GM23338 (cell line): ENCODE measurements at regions not wholly inside any gene's neighbourhood (a gene's known extent, or its start where the extent isn't known, plus 50 kb on each side); places are given as distances from the start of the nearest gene placed in this dataset.

ENCODE experiments used
- ATAC-seq: fragments of 200-7000 bp; cut with Tn5 transposase; 3 replicates; pipeline ENCODE4 v1.9.1; 2020
- DNase-seq: peaks from one replicate; pipeline ENCODE4 v3.0.0-alpha.2; 2015; ENCODE audit warnings: low spot score
- H2AFZ ChIP-seq: fragments of 200-600 bp; sonication (generic); 2 replicates; pipeline ENCODE4 v1.8.0; 2016; ENCODE audit warnings: antibody characterized with exemption, mild to moderate bottlenecking, moderate library complexity
- H3F3A ChIP-seq: fragments of 200-600 bp; sonication (generic); replicated peaks from 2 replicates; pipeline ENCODE4 v1.8.0; 2017; ENCODE audit warnings: antibody characterized with exemption, mixed run types, low read depth
- H3K27ac ChIP-seq: fragments of 200-600 bp; sonication (generic); 2 replicates; pipeline ENCODE4 v1.6.1; 2016; ENCODE audit warnings: low read depth
- H3K27me3 ChIP-seq: fragments of 200-600 bp; sonication (generic); 2 replicates; pipeline ENCODE4 v1.8.0; 2016; ENCODE audit warnings: mild to moderate bottlenecking, mixed run types, moderate library complexity; ENCODE audit not compliant: insufficient read depth
- H3K36me3 ChIP-seq: fragments of 200-600 bp; sonication (generic); 2 replicates; pipeline ENCODE4 v1.8.0; 2016; ENCODE audit warnings: mild to moderate bottlenecking; ENCODE audit not compliant: insufficient read depth
- H3K4me1 ChIP-seq: fragments of 200-600 bp; sonication (generic); 2 replicates; pipeline ENCODE4 v1.8.0; 2016; ENCODE audit warnings: mild to moderate bottlenecking, moderate library complexity; ENCODE audit not compliant: insufficient read depth
- H3K4me2 ChIP-seq: fragments of 200-600 bp; sonication (generic); 2 replicates; pipeline ENCODE4 v1.7.1; 2017; ENCODE audit warnings: mixed run types
- H3K4me3 ChIP-seq: fragments of 200-600 bp; sonication (generic); 2 replicates; pipeline ENCODE4 v1.6.1; 2016; ENCODE audit warnings: mixed run types
- H3K79me2 ChIP-seq: fragments of 200-600 bp; sonication (generic); replicated peaks from 2 replicates; pipeline ENCODE4 v1.8.0; 2017; ENCODE audit warnings: mild to moderate bottlenecking; ENCODE audit not compliant: insufficient read depth
- H3K9me2 ChIP-seq: fragments of 200-600 bp; sonication (generic); 2 replicates; pipeline ENCODE4 v1.8.0; 2017; ENCODE audit not compliant: insufficient read depth
- H4K20me1 ChIP-seq: fragments of 200-600 bp; sonication (generic); replicated peaks from 2 replicates; pipeline ENCODE4 v1.8.0; 2017; ENCODE audit warnings: mild to moderate bottlenecking; ENCODE audit not compliant: insufficient read depth
- H3K27ac Mint-ChIP-seq: 2 replicates; pipeline ENCODE4 v1.8.0; 2020; ENCODE audit warnings: inconsistent platforms, mild to moderate bottlenecking, moderate library complexity, mixed read lengths
- H3K27me3 Mint-ChIP-seq: 3 replicates; pipeline ENCODE4 v1.8.0; 2022; ENCODE audit warnings: low read depth, mild to moderate bottlenecking, moderate library complexity, mixed read lengths, inconsistent platforms; ENCODE audit not compliant: insufficient read depth, poor library complexity
- H3K36me3 Mint-ChIP-seq: 3 replicates; pipeline ENCODE4 v1.8.0; 2021; ENCODE audit warnings: low read depth, mild to moderate bottlenecking, inconsistent platforms, moderate library complexity, mixed read lengths
- H3K4me1 Mint-ChIP-seq: 3 replicates; pipeline ENCODE4 v1.8.0; 2020; ENCODE audit warnings: mild to moderate bottlenecking, inconsistent platforms, mixed read lengths
- H3K4me3 Mint-ChIP-seq: 3 replicates; pipeline ENCODE4 v1.8.0; 2021; ENCODE audit warnings: moderate library complexity, mild to moderate bottlenecking, inconsistent platforms, mixed read lengths
- H3K9me3 Mint-ChIP-seq: 3 replicates; pipeline ENCODE4 v1.8.0; 2020; ENCODE audit warnings: moderate library complexity, mild to moderate bottlenecking, inconsistent platforms, mixed read lengths
- CREB1 ChIP-seq: fragments of 250-450 bp; sonication (Bioruptor Pico); IDR thresholded peaks from 2 replicates; pipeline ENCODE4 v1.5.0; 2020; ENCODE audit warnings: low read depth, mild to moderate bottlenecking, moderate library complexity
- EZH2 ChIP-seq: fragments of 200-600 bp; sonication (generic); IDR thresholded peaks from one replicate; pipeline ENCODE4 v1.8.0; 2017; ENCODE audit warnings: antibody characterized with exemption, mild to moderate bottlenecking, low read depth; ENCODE audit not compliant: unreplicated experiment
- JUNB ChIP-seq: IDR thresholded peaks from one replicate; pipeline ENCODE4 v1.6.1; 2016; ENCODE audit warnings: antibody characterized with exemption; ENCODE audit not compliant: unreplicated experiment
- NANOG ChIP-seq: IDR thresholded peaks from 2 replicates; pipeline ENCODE4 v1.6.1; 2016; ENCODE audit warnings: antibody characterized with exemption, borderline replicate concordance
- STAT1 ChIP-seq: IDR thresholded peaks from one replicate; pipeline ENCODE4 v1.6.1; 2016; ENCODE audit warnings: antibody characterized with exemption; ENCODE audit not compliant: unreplicated experiment
- ZNF114 ChIP-seq: fragments of 250-450 bp; sonication (Bioruptor Pico); IDR thresholded peaks from 2 replicates; pipeline ENCODE4 v1.5.0; 2020; ENCODE audit warnings: mild to moderate bottlenecking, moderate library complexity
- ZNF331 ChIP-seq: fragments of 250-450 bp; sonication (Bioruptor Pico); IDR thresholded peaks from 2 replicates; pipeline ENCODE4 v1.5.0; 2020; ENCODE audit warnings: low read depth, mild to moderate bottlenecking, moderate library complexity
- TF ChIP-seq, protein P1 (sequence below): fragments of 250-450 bp; sonication (Bioruptor Pico); IDR thresholded peaks from 2 replicates; pipeline ENCODE4 v1.5.0; 2020; ENCODE audit warnings: mild to moderate bottlenecking, moderate library complexity
- TF ChIP-seq, protein P2 (sequence below): IDR thresholded peaks from one replicate; pipeline ENCODE4 v1.6.1; 2018; ENCODE audit warnings: antibody characterized with exemption; ENCODE audit not compliant: unreplicated experiment
- TF ChIP-seq, protein P3 (sequence below): IDR thresholded peaks from 2 replicates; pipeline ENCODE4 v1.6.1; 2016; ENCODE audit warnings: antibody characterized with exemption

DNA sequence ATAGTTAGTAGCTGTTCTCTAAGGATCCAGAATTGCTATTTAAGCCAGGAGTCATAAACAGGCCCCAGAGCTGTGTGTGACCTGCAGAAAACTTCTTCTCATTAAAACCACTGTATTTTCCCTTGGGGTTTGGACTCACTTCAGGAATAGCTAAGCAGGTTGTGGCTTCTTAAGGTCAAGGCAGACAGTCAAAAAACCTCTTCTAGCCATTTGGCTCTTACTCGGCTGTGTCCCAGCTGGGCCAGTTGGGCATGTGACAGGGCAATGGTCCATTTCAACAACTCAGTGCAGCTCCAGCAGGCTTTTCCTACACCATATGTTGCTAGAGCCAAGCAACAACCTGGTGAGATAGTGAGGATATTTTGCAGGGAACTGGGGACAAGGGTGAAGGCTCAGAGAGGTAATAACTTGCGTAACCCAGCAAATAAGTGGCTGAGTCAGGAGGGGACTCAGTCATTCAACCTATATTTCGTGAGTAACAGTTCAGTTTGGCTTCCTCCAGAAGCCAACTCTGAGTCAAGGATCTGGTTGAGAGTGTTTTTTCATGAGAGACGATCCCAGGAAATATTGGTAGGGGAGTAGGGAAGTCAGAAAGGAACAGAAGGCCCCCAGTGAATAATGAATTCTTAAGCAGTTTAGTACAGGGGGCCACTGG is 115.4 kb upstream of the PPP2R2B start:
- Mint-ChIP-seq H3K27ac (no peak overlapping the region), H3K9me3 (no peaks in the 10 kb centered on the region; the same call in 2 of the 3 replicates), H3K36me3 (no peaks in the 10 kb centered on the region), H3K4me1 (peaks cover 7% of the 10 kb centered on the region; the same call in 2 of the 3 replicates), H3K4me3 (no peak overlapping the region), H3K27me3 (no peaks in the 10 kb centered on the region)
- no peaks in the 10 kb centered on the region for H3K79me2 ChIP-seq
- no peak overlapping the region for H3K27ac ChIP-seq
- H2AFZ ChIP-seq = no peak overlapping the region
- no peaks in the 10 kb centered on the region for H3K36me3 ChIP-seq
- no peaks in the 10 kb centered on the region for H4K20me1 ChIP-seq
- no peak for DNase-seq
- no peaks in the 10 kb centered on the region for H3K27me3 ChIP-seq
- H3K4me2 ChIP-seq = no peak overlapping the region
- no peaks in the 10 kb centered on the region for H3F3A ChIP-seq
- no peaks in the 10 kb centered on the region; the same call in 1 of the 2 replicates for H3K9me2 ChIP-seq
- no peak overlapping the region for H3K4me3 ChIP-seq
- 0 out of 2 replicates have a peak, but pooled peaks cover 10% of the 10 kb centered on the region for H3K4me1 ChIP-seq
- TF ChIP-seq STAT1 (no peak), JUNB (no peak), NANOG (no peak), CREB1 (CRISPR knock-in tag) (no peak), EZH2 (no peak), ZNF331 (no peak), ZNF114 (CRISPR knock-in tag) (no peak)
- TF ChIP-seq, protein P1, sequence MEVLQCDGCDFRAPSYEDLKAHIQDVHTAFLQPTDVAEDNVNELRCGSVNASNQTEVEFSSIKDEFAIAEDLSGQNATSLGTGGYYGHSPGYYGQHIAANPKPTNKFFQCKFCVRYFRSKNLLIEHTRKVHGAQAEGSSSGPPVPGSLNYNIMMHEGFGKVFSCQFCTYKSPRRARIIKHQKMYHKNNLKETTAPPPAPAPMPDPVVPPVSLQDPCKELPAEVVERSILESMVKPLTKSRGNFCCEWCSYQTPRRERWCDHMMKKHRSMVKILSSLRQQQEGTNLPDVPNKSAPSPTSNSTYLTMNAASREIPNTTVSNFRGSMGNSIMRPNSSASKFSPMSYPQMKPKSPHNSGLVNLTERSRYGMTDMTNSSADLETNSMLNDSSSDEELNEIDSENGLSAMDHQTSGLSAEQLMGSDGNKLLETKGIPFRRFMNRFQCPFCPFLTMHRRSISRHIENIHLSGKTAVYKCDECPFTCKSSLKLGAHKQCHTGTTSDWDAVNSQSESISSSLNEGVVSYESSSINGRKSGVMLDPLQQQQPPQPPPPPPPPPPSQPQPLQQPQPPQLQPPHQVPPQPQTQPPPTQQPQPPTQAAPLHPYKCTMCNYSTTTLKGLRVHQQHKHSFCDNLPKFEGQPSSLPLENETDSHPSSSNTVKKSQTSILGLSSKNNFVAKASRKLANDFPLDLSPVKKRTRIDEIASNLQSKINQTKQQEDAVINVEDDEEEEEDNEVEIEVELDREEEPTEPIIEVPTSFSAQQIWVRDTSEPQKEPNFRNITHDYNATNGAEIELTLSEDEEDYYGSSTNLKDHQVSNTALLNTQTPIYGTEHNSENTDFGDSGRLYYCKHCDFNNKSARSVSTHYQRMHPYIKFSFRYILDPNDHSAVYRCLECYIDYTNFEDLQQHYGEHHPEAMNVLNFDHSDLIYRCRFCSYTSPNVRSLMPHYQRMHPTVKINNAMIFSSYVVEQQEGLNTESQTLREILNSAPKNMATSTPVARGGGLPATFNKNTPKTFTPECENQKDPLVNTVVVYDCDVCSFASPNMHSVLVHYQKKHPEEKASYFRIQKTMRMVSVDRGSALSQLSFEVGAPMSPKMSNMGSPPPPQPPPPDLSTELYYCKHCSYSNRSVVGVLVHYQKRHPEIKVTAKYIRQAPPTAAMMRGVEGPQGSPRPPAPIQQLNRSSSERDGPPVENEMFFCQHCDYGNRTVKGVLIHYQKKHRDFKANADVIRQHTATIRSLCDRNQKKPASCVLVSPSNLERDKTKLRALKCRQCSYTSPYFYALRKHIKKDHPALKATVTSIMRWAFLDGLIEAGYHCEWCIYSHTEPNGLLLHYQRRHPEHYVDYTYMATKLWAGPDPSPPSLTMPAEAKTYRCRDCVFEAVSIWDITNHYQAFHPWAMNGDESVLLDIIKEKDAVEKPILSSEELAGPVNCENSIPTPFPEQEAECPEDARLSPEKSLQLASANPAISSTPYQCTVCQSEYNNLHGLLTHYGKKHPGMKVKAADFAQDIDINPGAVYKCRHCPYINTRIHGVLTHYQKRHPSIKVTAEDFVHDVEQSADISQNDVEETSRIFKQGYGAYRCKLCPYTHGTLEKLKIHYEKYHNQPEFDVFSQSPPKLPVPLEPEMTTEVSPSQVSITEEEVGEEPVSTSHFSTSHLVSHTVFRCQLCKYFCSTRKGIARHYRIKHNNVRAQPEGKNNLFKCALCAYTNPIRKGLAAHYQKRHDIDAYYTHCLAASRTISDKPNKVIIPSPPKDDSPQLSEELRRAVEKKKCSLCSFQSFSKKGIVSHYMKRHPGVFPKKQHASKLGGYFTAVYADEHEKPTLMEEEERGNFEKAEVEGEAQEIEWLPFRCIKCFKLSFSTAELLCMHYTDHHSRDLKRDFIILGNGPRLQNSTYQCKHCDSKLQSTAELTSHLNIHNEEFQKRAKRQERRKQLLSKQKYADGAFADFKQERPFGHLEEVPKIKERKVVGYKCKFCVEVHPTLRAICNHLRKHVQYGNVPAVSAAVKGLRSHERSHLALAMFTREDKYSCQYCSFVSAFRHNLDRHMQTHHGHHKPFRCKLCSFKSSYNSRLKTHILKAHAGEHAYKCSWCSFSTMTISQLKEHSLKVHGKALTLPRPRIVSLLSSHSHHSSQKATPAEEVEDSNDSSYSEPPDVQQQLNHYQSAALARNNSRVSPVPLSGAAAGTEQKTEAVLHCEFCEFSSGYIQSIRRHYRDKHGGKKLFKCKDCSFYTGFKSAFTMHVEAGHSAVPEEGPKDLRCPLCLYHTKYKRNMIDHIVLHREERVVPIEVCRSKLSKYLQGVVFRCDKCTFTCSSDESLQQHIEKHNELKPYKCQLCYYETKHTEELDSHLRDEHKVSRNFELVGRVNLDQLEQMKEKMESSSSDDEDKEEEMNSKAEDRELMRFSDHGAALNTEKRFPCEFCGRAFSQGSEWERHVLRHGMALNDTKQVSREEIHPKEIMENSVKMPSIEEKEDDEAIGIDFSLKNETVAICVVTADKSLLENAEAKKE (CRISPR knock-in tag) = no peak
- TF ChIP-seq, protein P2, sequence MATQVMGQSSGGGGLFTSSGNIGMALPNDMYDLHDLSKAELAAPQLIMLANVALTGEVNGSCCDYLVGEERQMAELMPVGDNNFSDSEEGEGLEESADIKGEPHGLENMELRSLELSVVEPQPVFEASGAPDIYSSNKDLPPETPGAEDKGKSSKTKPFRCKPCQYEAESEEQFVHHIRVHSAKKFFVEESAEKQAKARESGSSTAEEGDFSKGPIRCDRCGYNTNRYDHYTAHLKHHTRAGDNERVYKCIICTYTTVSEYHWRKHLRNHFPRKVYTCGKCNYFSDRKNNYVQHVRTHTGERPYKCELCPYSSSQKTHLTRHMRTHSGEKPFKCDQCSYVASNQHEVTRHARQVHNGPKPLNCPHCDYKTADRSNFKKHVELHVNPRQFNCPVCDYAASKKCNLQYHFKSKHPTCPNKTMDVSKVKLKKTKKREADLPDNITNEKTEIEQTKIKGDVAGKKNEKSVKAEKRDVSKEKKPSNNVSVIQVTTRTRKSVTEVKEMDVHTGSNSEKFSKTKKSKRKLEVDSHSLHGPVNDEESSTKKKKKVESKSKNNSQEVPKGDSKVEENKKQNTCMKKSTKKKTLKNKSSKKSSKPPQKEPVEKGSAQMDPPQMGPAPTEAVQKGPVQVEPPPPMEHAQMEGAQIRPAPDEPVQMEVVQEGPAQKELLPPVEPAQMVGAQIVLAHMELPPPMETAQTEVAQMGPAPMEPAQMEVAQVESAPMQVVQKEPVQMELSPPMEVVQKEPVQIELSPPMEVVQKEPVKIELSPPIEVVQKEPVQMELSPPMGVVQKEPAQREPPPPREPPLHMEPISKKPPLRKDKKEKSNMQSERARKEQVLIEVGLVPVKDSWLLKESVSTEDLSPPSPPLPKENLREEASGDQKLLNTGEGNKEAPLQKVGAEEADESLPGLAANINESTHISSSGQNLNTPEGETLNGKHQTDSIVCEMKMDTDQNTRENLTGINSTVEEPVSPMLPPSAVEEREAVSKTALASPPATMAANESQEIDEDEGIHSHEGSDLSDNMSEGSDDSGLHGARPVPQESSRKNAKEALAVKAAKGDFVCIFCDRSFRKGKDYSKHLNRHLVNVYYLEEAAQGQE = no peak
- TF ChIP-seq, protein P3, sequence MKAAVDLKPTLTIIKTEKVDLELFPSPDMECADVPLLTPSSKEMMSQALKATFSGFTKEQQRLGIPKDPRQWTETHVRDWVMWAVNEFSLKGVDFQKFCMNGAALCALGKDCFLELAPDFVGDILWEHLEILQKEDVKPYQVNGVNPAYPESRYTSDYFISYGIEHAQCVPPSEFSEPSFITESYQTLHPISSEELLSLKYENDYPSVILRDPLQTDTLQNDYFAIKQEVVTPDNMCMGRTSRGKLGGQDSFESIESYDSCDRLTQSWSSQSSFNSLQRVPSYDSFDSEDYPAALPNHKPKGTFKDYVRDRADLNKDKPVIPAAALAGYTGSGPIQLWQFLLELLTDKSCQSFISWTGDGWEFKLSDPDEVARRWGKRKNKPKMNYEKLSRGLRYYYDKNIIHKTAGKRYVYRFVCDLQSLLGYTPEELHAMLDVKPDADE = no peak
- no peak for ATAC-seq
